Stomach (tissue), 4 donors: ENCODE measurements at regions not wholly inside any gene's neighbourhood (a gene's known extent, or its start where the extent isn't known, plus 50 kb on each side); places are given as distances from the start of the nearest gene placed in this dataset.

ENCODE experiments used
- EP300 ChIP-seq: sonication (generic); formaldehyde crosslinking; IDR thresholded peaks from one replicate; pipeline ENCODE4 v1.6.1; 2017; ENCODE audit warnings: antibody characterized with exemption
- POLR2A ChIP-seq, 4 donors: fragments of 450-650 bp; IDR thresholded peaks; one replicate each; pipeline ENCODE4 v1.6.1; 2016; ENCODE audit warnings: antibody characterized with exemption in 4 of 4, control low read depth in 2 of 4, mild to moderate bottlenecking in 1 of 4, moderate library complexity in 1 of 4
- POLR2AphosphoS5 ChIP-seq, 3 donors: sonication (generic); formaldehyde crosslinking; IDR thresholded peaks; one replicate each; pipeline ENCODE4 v1.6.1; 2016; ENCODE audit warnings: antibody characterized with exemption in 3 of 3
- TF ChIP-seq, protein P1 (sequence below), 7 experiments: fragments of 450-650 bp in 4 of 7; fragments of 200-600 bp in 3 of 7; sonication (generic) in 3 of 7; IDR thresholded peaks; one replicate each; pipeline ENCODE4 v1.5.1; 2016 to 2019; ENCODE audit warnings: antibody characterized with exemption in 7 of 7, control low read depth in 2 of 7, mild to moderate bottlenecking in 1 of 7

DNA sequence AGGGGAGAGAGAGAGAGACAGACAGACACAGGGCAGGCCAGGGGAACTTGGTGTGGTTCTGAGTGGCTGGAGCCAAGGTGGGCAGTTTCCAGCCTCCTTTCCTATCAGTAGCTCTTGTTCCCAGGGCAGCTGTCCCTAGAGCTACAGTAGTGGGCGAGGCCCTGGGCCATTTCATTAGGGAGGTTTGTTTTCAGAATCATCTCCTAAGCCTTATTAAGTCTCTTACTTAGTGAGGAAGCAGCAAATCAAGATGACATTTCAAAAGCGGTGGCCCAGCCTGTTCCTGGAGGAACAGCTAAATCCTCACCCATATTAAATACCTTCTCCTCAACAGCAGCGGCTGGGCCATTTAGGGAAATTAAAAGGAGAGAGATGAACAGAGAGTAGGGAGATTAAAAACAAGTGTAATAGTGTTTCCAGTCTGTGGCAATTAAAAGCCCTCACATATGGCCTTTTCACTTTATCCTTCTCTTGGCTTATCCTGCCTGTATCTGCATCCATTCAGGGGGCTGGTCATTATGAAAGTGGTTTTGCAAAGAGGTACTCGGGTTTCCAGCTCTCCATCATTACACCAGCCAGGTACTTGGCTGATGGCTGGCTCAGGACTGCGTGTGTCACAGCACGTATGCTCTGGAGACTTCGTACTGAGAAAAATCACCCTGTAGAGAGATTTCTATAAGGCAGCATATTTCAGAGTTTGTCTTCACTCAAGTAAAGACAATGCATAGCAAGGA lies 91.9 kb upstream of the PRR23C start:
- TF ChIP-seq POLR2A (IDR thresholded peaks at IDR 0.05) (no peak), POLR2AphosphoS5 (IDR thresholded peaks at IDR 0.05) (no peak), EP300 (no peak)
- TF ChIP-seq, protein P1, sequence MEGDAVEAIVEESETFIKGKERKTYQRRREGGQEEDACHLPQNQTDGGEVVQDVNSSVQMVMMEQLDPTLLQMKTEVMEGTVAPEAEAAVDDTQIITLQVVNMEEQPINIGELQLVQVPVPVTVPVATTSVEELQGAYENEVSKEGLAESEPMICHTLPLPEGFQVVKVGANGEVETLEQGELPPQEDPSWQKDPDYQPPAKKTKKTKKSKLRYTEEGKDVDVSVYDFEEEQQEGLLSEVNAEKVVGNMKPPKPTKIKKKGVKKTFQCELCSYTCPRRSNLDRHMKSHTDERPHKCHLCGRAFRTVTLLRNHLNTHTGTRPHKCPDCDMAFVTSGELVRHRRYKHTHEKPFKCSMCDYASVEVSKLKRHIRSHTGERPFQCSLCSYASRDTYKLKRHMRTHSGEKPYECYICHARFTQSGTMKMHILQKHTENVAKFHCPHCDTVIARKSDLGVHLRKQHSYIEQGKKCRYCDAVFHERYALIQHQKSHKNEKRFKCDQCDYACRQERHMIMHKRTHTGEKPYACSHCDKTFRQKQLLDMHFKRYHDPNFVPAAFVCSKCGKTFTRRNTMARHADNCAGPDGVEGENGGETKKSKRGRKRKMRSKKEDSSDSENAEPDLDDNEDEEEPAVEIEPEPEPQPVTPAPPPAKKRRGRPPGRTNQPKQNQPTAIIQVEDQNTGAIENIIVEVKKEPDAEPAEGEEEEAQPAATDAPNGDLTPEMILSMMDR (IDR thresholded peaks at IDR 0.05): no peak
